ENCODE measurements at regions not wholly inside any gene's neighbourhood (a gene's known extent, or its start where the extent isn't known, plus 50 kb on each side); places are given as distances from the start of the nearest gene placed in this dataset.

GRCh38 chr4:175871774-175872405 is 59.8 kb upstream of the GPM6A start:
- H3K4me3 ChIP-seq (ENCODE audit: extremely low read depth, insufficient read depth, low read length, poor library complexity, severe bottlenecking) = no peak overlapping the region
- WGBS, 2 experiments (ENCODE audit: insufficient coverage in 2 of 2) = 80 to 83% methylated on average over 1 of the region's 2 CpGs
- H3K36me3 ChIP-seq (ENCODE audit: control insufficient read depth, insufficient read depth, low read length) = no peaks in the 10 kb centered on the region
- H3K9me3 ChIP-seq (ENCODE audit: control insufficient read depth, low read length) = no peaks in the 10 kb centered on the region
- H3K4me1 ChIP-seq (ENCODE audit: control insufficient read depth, insufficient read depth, low read length, poor library complexity, severe bottlenecking) = no peaks in the 10 kb centered on the region
- no peak overlapping the region for H3K27ac ChIP-seq (ENCODE audit: low read depth, low read length, severe bottlenecking)

GRCh38 chr4:175873707-175874106 is 61.6 kb upstream of the GPM6A start:
- H3K27ac ChIP-seq (ENCODE audit: low read depth, low read length, severe bottlenecking) = no peak overlapping the region
- no peak overlapping the region for H3K4me3 ChIP-seq (ENCODE audit: extremely low read depth, insufficient read depth, low read length, poor library complexity, severe bottlenecking)
- H3K9me3 ChIP-seq (ENCODE audit: control insufficient read depth, low read length) = no peaks in the 10 kb centered on the region
- WGBS, 2 experiments (ENCODE audit: insufficient coverage in 2 of 2) = 100% methylated on average over 1 of the region's 1 CpG
- H3K4me1 ChIP-seq (ENCODE audit: control insufficient read depth, insufficient read depth, low read length, poor library complexity, severe bottlenecking) = no peaks in the 10 kb centered on the region
- no peaks in the 10 kb centered on the region for H3K36me3 ChIP-seq (ENCODE audit: control insufficient read depth, insufficient read depth, low read length)

GRCh38 chr4:175874306-175874705 is 62.2 kb upstream of the GPM6A start:
- H3K4me1 ChIP-seq (ENCODE audit: control insufficient read depth, insufficient read depth, low read length, poor library complexity, severe bottlenecking) = no peaks in the 10 kb centered on the region
- WGBS, 2 experiments (ENCODE audit: insufficient coverage in 2 of 2) = 87 to 91% methylated on average over 5 of the region's 5 CpGs

DNA sequence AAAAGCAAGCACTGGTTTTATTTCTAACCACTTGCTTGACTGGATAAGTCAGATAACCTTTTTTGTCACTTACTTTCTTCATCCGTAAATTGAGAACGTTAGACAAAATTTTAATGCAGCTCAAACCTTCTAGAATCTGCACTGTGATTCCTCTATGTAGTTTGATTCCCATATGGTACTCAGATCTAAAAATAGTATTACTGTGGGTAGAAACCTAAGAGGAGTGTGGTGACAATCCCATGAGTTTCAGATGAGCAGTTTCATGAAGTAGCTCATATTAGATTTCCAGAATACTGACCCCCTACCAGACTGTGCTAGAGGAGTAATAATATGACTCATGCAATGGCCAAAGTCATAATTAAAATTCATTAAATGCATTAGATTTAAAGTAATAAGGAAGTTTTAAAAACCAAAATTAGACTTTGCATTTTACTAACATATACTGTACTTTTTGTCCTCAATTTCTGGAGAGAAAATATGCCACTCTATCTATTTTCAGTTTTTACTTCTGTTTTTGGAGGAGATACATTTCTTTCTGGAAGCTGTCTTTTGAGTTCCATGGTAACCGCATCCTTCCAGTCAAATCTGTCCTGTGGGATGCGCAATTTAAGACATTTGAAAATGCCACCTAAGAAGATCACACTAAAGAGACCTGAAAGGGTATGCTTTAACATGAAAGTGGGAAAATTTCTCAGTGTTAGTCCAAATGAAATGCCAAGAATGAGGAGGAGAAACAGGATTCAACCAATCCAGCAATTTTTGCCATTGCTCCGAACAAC is 64.1 kb upstream of the GPM6A start:
- no peaks in the 10 kb centered on the region for H3K36me3 ChIP-seq (ENCODE audit: control insufficient read depth, insufficient read depth, low read length)
- 93% methylated on average over 2 of the region's 5 CpGs; no CpG with 5 or more reads in 1 of the 2 experiments for WGBS, 2 experiments (ENCODE audit: insufficient coverage in 2 of 2)
- no peaks in the 10 kb centered on the region for H3K4me1 ChIP-seq (ENCODE audit: control insufficient read depth, insufficient read depth, low read length, poor library complexity, severe bottlenecking)
- H3K4me3 ChIP-seq (ENCODE audit: extremely low read depth, insufficient read depth, low read length, poor library complexity, severe bottlenecking) = no peak overlapping the region
- no peaks in the 10 kb centered on the region for H3K9me3 ChIP-seq (ENCODE audit: control insufficient read depth, low read length)
- no peak overlapping the region for H3K27ac ChIP-seq (ENCODE audit: low read depth, low read length, severe bottlenecking)

More at GRCh38 chr4:175874306-175874705, 62.2 kb upstream of the GPM6A start:
- Histone ChIP-seq H3K9me3 (ENCODE audit: control insufficient read depth, low read length) (no peaks in the 10 kb centered on the region), H3K36me3 (ENCODE audit: control insufficient read depth, insufficient read depth, low read length) (no peaks in the 10 kb centered on the region), H3K4me3 (ENCODE audit: extremely low read depth, insufficient read depth, low read length, poor library complexity, severe bottlenecking) (no peak overlapping the region), H3K27ac (ENCODE audit: low read depth, low read length, severe bottlenecking) (no peak overlapping the region)

DNA sequence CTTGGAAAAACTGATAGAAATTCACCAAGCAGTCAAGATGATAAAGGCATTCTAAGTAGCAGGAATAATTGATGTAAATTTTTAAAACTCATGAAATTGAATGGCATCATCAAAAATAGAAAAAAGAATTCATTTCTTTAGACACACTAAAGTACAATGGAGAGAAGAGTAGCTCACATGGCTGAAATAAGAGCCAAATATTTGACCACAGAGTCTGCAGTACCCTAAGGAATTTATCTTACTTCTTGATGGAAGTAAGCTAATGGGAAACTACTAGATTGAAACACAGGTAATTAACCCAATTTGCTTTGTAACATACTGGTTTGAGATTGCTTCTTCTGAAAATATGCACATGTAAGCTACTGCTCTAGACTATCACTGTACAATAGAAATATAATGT is 70.8 kb upstream of the GPM6A start:
- no peak overlapping the region for H3K4me3 ChIP-seq (ENCODE audit: extremely low read depth, insufficient read depth, low read length, poor library complexity, severe bottlenecking)
- no peak overlapping the region for H3K27ac ChIP-seq (ENCODE audit: low read depth, low read length, severe bottlenecking)
- no peaks in the 10 kb centered on the region for H3K9me3 ChIP-seq (ENCODE audit: control insufficient read depth, low read length)
- H3K4me1 ChIP-seq (ENCODE audit: control insufficient read depth, insufficient read depth, low read length, poor library complexity, severe bottlenecking) = no peaks in the 10 kb centered on the region
- H3K36me3 ChIP-seq (ENCODE audit: control insufficient read depth, insufficient read depth, low read length) = no peaks in the 10 kb centered on the region

DNA sequence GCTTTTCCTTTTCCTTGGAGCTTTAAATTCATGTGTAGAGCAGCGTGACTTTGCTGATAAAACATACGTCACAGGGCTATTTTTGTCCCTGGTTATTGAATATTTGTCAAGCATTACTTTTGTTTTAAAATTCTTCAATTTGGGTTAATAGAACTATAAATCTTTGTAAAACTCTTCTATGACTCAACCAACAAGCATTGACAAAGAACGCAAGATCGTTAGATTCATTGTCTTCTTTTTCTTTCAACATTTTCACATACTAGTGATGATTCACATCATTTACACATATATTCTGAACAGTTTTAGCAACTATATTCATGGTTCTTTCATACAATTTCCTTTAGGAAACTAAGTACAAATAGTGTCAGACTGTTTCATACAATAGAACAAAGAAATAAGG is 72.0 kb upstream of the GPM6A start:
- no peaks in the 10 kb centered on the region for H3K36me3 ChIP-seq (ENCODE audit: control insufficient read depth, insufficient read depth, low read length)
- no peaks in the 10 kb centered on the region for H3K9me3 ChIP-seq (ENCODE audit: control insufficient read depth, low read length)
- H3K4me1 ChIP-seq (ENCODE audit: control insufficient read depth, insufficient read depth, low read length, poor library complexity, severe bottlenecking) = no peaks in the 10 kb centered on the region
- WGBS, 2 experiments (ENCODE audit: insufficient coverage in 2 of 2) = 36 to 67% methylated on average over 2 to 3 of the region's 4 CpGs
- H3K4me3 ChIP-seq (ENCODE audit: extremely low read depth, insufficient read depth, low read length, poor library complexity, severe bottlenecking) = no peak overlapping the region
- no peak overlapping the region for H3K27ac ChIP-seq (ENCODE audit: low read depth, low read length, severe bottlenecking)

- no peaks in the 10 kb centered on the region for H3K4me1 ChIP-seq (ENCODE audit: control insufficient read depth, insufficient read depth, low read length, poor library complexity, severe bottlenecking)
- H3K9me3 ChIP-seq (ENCODE audit: control insufficient read depth, low read length) = no peaks in the 10 kb centered on the region
- 67% methylated on average over 3 of the region's 4 CpGs; no CpG with 5 or more reads in 1 of the 2 experiments for WGBS, 2 experiments (ENCODE audit: insufficient coverage in 2 of 2)
- H3K4me3 ChIP-seq (ENCODE audit: extremely low read depth, insufficient read depth, low read length, poor library complexity, severe bottlenecking) = no peak overlapping the region
- no peaks in the 10 kb centered on the region for H3K36me3 ChIP-seq (ENCODE audit: control insufficient read depth, insufficient read depth, low read length)
- no peak overlapping the region for H3K27ac ChIP-seq (ENCODE audit: low read depth, low read length, severe bottlenecking)
Measured at GRCh38 chr4:175891231-175891630, 79.2 kb upstream of the GPM6A start.

DNA sequence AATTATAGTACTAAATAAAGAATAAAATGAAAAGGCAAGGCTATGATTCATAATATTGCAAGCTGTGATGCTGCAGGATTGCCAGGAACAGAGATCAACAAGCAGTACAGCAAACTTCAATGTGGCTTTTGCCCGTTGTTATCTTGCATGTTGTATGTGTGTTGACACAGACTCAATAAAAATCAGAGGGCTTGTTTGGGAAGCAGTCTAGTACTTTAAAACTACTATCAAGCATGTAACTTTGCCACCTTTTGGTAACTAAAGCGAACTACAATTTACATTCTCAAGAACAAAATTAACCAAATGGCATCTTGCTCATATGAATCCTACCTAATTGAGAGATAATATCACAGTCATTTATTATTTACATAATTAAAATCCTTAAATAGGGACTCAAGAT is 79.8 kb upstream of the GPM6A start:
- H3K4me3 ChIP-seq (ENCODE audit: extremely low read depth, insufficient read depth, low read length, poor library complexity, severe bottlenecking) = no peak overlapping the region
- no peaks in the 10 kb centered on the region for H3K9me3 ChIP-seq (ENCODE audit: control insufficient read depth, low read length)
- H3K4me1 ChIP-seq (ENCODE audit: control insufficient read depth, insufficient read depth, low read length, poor library complexity, severe bottlenecking) = no peaks in the 10 kb centered on the region
- WGBS, 2 experiments (ENCODE audit: insufficient coverage in 2 of 2) = 21% methylated on average over 2 of the region's 2 CpGs; no CpG with 5 or more reads in 1 of the 2 experiments
- no peak overlapping the region for H3K27ac ChIP-seq (ENCODE audit: low read depth, low read length, severe bottlenecking)
- no peaks in the 10 kb centered on the region for H3K36me3 ChIP-seq (ENCODE audit: control insufficient read depth, insufficient read depth, low read length)

DNA sequence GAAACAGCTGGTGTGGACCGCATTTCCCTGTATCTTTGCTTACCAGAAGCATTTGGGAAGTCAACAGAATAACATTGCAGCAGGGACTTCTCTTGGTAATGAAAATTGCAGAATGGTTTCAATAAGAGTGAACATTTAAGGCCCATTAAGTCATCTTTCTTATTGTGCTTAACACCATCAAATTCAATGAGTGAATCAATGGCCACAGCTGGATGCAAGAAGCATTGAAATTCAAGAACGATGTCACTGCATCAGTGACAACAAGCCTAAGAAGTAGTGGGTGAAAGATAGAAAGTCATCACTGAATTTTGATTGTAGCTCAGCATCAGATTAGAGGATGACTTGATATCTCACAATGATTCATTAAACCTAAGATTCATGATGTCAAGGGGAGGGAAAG is 93.9 kb upstream of the GPM6A start:
- 50 to 63% methylated on average over 2 of the region's 2 CpGs for WGBS, 2 experiments (ENCODE audit: insufficient coverage in 2 of 2)
- H3K36me3 ChIP-seq (ENCODE audit: control insufficient read depth, insufficient read depth, low read length) = no peaks in the 10 kb centered on the region

DNA sequence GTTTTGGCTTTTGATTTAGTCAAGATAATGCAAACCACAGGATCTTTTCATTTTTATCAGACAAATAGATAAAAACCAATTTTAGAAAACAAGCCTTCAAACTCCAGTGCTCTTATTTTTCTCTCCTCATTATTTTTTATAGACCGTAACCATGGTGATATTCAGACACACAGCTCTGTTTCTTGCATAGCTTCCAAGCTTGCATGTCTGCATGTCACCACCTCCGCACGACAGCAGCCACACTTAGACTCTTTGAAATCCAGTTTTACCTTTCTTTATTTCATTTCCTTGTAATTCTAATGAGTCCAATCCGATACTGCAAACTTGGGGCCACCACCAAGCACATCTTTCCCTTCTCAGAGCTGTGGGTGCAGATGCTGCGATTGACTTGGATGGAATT is 94.3 kb upstream of the GPM6A start:
- 77 to 84% methylated on average over 5 of the region's 5 CpGs for WGBS, 2 experiments (ENCODE audit: insufficient coverage in 2 of 2)
- H3K9me3 ChIP-seq (ENCODE audit: control insufficient read depth, low read length) = no peaks in the 10 kb centered on the region
- no peak overlapping the region for H3K27ac ChIP-seq (ENCODE audit: low read depth, low read length, severe bottlenecking)
- H3K4me1 ChIP-seq (ENCODE audit: control insufficient read depth, insufficient read depth, low read length, poor library complexity, severe bottlenecking) = no peaks in the 10 kb centered on the region
- no peak overlapping the region for H3K4me3 ChIP-seq (ENCODE audit: extremely low read depth, insufficient read depth, low read length, poor library complexity, severe bottlenecking)
- no peaks in the 10 kb centered on the region for H3K36me3 ChIP-seq (ENCODE audit: control insufficient read depth, insufficient read depth, low read length)

More for the DNA sequence above, 93.9 kb upstream of the GPM6A start:
- no peaks in the 10 kb centered on the region for H3K4me1 ChIP-seq (ENCODE audit: control insufficient read depth, insufficient read depth, low read length, poor library complexity, severe bottlenecking)
- no peak overlapping the region for H3K4me3 ChIP-seq (ENCODE audit: extremely low read depth, insufficient read depth, low read length, poor library complexity, severe bottlenecking)
- no peak overlapping the region for H3K27ac ChIP-seq (ENCODE audit: low read depth, low read length, severe bottlenecking)
- H3K9me3 ChIP-seq (ENCODE audit: control insufficient read depth, low read length) = no peaks in the 10 kb centered on the region

GRCh38 chr4:175910700-175911099 is 98.6 kb upstream of the GPM6A start:
- no peaks in the 10 kb centered on the region for H3K4me1 ChIP-seq (ENCODE audit: control insufficient read depth, insufficient read depth, low read length, poor library complexity, severe bottlenecking)
- H3K4me3 ChIP-seq (ENCODE audit: extremely low read depth, insufficient read depth, low read length, poor library complexity, severe bottlenecking) = no peak overlapping the region
- no peaks in the 10 kb centered on the region for H3K36me3 ChIP-seq (ENCODE audit: control insufficient read depth, insufficient read depth, low read length)
- 96 to 100% methylated on average over 2 to 3 of the region's 4 CpGs for WGBS, 2 experiments (ENCODE audit: insufficient coverage in 2 of 2)
- no peaks in the 10 kb centered on the region for H3K9me3 ChIP-seq (ENCODE audit: control insufficient read depth, low read length)
- no peak overlapping the region for H3K27ac ChIP-seq (ENCODE audit: low read depth, low read length, severe bottlenecking)

Measured in mesodermal cell (in vitro differentiated cells).